ENCODE measurements at regions not wholly inside any gene's neighbourhood (a gene's known extent, or its start where the extent isn't known, plus 50 kb on each side); places are given as distances from the start of the nearest gene placed in this dataset.

- no peak for DNase-seq
Observed at GRCh38 chr4:115883231-115883630, 769.8 kb upstream of the NDST4 start.

DNA sequence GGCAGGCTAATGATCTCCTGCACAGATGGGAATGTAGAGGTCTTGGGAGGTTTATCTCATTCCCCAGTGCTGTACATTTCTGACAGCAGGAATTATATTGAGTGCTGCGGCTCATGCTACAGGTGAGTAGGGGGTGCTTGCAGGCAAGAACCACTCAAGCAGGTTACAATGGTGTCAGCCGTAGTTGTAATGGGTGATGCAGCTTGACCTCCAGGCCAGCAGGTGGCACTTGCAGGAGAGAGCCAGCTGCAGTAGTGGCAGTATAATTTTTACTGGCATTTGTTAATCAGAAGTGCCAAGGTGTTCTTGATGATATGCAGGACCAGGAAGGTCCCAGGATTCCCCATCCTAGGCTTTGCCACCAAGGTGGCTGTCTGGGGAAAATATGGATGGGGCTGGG, 759.6 kb upstream of the NDST4 start:
- no peak for DNase-seq

GRCh38 chr4:115871596-115871995, 758.2 kb upstream of the NDST4 start:
- DNase-seq, result no peak

- no peak for DNase-seq
Observed at GRCh38 chr4:115866364-115866896, 753.0 kb upstream of the NDST4 start.

DNA sequence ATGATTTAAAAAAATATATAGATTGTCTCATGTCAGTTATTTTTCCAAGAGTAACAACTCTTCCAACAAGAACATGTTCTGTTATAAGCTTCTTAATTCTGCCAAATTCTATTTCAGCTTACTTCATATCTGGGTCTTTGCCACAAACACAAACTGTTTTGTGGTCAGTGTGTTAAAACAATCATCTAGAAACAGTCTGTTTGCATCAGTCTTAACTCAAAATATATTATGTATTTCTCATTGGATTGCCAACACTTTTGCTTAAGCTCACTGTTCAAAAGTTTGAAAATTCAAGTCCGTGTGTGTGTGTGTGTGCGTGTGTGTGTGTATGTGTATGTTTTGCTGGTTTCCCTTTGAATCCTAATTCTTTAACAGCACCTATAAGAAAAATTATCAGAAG, 752.3 kb upstream of the NDST4 start:
- DNase-seq, result no peak

- no peak for DNase-seq
Observed at GRCh38 chr4:115852767-115853091, 739.3 kb upstream of the NDST4 start.

DNA sequence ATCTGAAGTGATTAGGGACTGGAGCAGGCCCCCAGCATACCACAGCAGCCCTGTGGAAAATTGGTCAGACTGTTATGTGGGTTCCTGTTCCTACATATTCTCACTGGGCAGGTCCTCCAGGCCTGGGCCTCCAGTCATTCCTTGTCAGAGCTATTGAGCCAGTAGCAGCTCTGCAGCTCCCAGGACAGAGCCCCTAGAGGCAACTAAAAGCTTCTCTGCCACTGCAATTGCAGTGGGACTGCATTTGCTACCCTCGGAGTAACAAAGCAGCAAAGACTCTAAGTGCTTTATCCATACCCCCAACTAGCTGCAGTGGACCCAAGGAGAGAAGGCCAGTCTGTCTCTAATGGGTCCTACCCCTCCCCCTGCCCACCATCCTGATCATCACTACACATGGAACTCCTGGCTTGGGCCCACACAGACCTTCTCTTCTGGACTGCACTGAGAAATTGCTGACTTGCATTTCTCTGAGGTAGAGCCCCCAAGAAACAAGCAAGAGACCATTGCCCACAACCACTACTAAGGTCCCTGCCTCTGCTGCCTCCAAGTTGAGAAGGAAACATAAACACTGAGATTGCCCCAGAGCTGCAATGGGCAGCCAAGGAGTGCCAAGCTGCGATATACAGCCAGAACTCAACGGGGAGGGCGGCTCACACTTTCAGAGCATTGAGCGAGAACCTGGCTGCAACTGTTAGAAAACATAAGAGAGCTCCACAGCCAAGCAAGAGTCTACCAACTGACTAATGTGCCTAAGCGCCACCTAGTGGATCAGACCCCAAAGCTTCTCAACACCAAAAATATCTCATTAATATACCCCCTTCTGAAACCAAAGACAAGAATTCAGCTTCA, 738.7 kb upstream of the NDST4 start:
- no peak for DNase-seq

DNA sequence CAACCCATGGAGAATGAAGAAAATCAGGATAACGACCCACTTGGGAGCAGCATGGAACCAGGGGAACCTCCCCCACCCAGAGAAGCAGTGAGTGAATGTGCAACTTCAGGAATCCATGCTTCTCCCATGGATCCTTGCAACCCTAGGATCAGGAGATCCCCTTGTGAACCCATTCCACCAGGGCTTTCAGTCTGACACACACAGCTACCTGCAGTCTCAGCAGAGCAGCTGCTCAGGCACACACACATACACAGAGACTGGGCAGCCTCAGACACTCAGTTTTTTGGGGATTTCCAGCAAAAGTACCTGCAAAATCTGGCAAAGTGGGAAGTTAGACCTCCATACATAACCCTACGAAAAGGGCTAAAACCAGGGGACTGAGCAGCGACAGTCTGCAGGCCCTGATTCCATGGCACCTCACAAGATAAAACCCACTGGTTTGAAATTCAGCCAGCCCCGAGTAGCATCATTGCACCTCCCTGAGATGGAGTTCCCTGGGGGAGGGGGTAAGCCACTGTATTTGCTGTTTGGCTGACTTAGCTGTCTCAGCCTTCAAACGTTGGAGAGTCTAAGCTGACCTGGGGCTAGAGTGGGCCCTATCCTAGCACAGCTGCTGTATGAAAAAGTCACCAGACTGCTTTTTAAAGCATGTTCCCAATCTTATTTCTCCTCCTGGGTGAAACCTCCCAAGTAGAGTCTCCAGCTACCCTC, 737.5 kb upstream of the NDST4 start:
- DNase-seq, result no peak

GRCh38 chr4:115844180-115844579, 730.8 kb upstream of the NDST4 start:
- DNase-seq, result no peak

DNA sequence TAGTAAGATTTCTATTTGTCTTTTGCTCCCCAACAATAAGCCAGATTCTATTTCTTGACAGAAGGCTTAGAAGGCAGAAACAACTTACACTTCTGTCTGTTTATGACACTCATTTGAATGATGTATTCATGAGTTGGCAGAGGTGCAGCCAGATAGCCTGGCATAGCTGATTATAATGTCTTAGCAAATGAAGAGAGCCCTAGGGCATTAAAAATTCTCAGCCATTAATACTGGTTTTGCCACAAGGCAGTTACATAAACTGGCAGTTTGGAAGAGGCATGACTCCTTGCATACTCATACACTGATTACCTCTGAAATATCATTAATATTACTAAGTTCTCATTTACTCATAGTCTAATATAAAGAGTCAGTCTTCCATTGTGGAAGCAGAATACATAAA, 728.5 kb upstream of the NDST4 start:
- DNase-seq, result no peak

DNA sequence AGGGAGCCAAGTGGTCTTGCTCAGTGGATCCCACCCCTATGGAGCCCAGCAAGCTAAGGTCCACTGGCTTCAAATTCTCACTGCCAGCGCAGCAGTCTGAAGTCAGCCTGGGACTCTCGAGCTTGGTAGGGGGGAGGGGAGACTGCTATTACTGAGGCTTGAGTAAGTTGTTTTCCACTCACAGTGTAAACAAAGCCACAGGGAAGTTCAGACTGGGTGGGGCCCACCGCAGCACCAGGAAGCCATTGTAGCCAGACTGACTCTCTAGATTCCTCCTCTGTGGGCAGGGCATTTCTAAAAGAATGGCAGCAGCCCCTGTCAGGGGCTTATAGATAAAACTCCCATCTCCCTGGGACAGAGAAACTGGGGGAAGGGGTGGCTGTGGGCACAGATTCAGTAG, 721.0 kb upstream of the NDST4 start:
- DNase-seq, result no peak

DNA sequence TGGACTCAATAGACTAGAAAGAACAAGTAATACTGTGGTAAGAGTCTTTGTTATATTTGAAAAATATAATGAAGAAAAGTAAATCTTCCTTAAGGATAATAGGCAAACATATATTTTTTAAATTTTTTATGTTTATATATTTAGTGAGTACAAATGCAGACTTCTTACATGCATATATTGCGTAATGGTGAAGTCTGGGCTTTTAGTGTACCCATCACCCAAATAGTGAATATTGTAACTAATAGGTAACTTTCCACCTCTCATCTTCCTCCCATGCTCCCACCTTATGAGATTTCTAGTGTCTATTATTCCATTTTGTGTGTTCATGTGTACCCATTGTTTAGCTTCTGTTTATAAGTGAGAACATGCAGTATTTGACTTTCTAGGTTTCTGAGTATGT, 711.2 kb upstream of the NDST4 start:
- DNase-seq, result no peak

DNA sequence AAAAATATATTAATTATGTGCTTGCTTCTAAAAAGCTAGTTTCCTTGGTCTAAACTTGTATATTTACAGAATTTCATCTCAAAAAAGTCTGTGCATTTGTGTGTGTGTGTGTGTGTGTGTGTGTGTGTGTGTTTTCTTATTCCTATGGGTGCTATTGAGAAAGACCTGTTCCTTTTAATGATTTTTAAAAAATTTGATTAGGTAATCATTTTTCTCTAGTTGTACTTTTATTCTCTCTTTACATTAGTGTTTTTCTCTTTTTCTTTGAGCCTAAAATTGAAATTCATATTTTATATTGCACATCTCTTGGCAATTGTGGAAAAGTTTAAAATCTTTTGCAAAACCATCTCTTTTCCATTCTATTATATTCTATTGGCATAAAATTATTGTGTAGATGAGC, 690.4 kb upstream of the NDST4 start:
- DNase-seq, result no peak

- no peak for DNase-seq
Observed at GRCh38 chr4:115790812-115791211, 677.4 kb upstream of the NDST4 start.

- no peak for DNase-seq
Observed at GRCh38 chr4:115781528-115782146, 668.2 kb upstream of the NDST4 start.

DNA sequence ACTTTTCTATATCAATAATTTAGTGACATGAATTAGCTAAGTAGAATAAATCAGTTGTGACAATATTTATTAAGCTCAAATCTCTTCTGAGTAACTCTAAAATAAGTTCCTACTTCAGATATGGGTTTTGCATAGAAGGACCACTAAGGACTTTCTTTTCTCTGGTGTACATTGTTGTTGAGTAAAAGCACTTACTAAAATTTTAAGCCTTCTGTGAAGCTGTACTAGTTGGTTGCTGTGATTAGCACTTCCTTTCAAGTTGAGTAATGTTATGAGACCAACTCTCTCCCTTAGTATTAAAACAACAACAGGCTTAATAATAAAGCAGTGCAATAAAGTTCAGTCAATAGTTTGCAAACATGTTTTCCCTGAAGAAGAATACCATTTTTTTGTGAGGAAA, 667.4 kb upstream of the NDST4 start:
- DNase-seq, result no peak

DNA sequence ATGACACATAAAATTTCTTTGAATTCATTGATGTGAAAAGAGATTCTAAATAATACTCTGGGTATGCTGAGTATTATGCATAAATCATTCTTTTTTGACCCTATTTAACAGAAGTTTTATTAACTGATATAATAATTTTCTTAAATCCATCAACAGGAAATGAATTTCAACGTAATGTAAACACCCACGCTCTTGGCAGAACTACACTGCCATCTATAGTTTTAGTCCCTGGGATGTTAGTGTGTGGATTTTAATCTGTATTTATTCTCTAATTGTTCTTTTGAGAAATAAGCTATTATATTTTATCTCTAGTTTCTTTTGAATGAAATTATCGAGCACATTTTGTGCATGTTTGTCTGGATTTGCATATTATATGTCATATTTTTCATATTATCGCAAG, 666.8 kb upstream of the NDST4 start:
- no peak for DNase-seq

DNA sequence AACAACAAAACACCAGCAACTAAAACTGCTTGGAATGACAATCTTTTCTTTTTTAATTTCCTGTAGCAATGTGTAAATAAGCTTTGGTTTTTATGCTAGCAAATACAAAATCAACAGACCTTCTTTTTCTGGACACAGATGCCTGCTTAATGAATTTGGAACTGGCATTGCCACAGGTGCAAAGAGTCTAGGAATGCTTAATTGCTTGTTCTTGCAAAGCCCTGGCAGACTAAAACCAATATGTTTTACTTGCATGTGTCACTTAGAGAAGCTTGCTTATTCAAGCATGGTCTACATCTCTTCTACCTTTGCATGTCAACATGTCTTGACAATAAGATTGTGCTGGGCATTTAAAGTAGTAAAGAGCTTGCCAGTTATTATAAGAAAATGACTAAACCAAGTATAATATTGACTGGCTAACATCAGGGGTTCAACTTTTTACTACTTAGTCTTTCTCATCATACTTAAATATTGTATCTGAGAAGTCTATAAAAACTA, 656.7 kb upstream of the NDST4 start:
- no peak for DNase-seq

- no peak for DNase-seq
Observed at GRCh38 chr4:115769396-115769795, 656.0 kb upstream of the NDST4 start.

DNA sequence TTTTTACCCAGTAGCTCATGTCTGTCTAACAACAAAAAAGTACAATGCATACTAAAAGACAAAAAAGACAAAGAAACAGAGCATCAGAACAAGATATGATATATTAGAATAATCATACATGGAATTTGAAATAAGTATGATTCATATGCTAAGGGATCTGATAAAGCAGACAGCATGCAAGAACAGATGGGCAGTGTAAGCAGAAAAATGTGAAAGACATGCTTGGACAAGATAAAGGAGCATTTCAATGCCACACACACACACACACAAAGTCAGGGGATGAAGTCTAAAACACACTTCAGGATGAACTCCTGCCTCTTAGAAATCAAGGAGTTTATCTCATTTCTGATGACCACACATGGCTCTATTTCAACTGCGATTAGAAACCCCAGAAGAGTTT, 649.6 kb upstream of the NDST4 start:
- DNase-seq, result no peak

- DNase-seq, result no peak
Observed at GRCh38 chr4:115759231-115759630, 645.8 kb upstream of the NDST4 start.

- DNase-seq, result no peak
Observed at GRCh38 chr4:115749404-115749803, 636.0 kb upstream of the NDST4 start.

DNA sequence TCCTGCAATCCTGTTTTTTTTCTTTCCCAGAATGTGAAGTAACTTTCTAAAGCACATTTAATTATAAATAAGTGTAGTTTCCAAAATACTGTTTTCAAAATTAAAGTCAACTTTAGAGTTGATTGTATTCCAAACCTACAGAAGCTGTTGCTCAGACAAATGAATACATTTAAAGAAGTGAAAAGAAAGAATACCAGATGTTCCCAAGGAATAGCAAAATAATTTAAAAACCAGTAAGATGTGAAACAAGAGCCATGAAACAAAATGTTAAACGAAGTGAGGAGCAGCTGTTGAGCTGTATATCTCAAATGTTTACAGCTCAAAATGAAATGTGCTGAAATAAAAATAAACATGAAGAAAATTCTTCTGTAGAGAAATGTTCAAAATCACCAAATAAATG, 627.4 kb upstream of the NDST4 start:
- DNase-seq, result no peak
